ENCODE measurements at regions not wholly inside any gene's neighbourhood (a gene's known extent, or its start where the extent isn't known, plus 50 kb on each side); places are given as distances from the start of the nearest gene placed in this dataset.

- no TSS peak for BruUV-seq (replicated peaks)
- Histone ChIP-seq H3K9ac (ENCODE audit: control insufficient read depth, insufficient read depth, low read length) (no peak overlapping the region), H4K20me1 (ENCODE audit: control insufficient read depth, insufficient read depth) (no peaks in the 10 kb centered on the region), H3K27ac (ENCODE audit: control insufficient read depth, insufficient read depth) (no peak overlapping the region), H3K4me1 (ENCODE audit: control insufficient read depth, insufficient read depth, low read length) (no peaks in the 10 kb centered on the region), H2AFZ (ENCODE audit: control insufficient read depth, low read depth, low read length) (no peak overlapping the region), H3K79me2 (ENCODE audit: control insufficient read depth, insufficient read depth, low read length) (no peaks in the 10 kb centered on the region), H3K9me3 (replicated peaks; ENCODE audit: control insufficient read depth, insufficient read depth, low read length) (no peaks in the 10 kb centered on the region), H3K27me3 (replicated peaks in 1 of 2; ENCODE audit: control insufficient read depth in 2 of 2, insufficient read depth in 2 of 2, low read length in 1 of 2) (no peaks in the 10 kb centered on the region), H3K4me3 (no peak overlapping the region), H3K36me3 (ENCODE audit: control insufficient read depth in 2 of 2, insufficient read depth in 2 of 2, low read length in 1 of 2) (no peaks in the 10 kb centered on the region), H3K4me2 (ENCODE audit: control insufficient read depth, insufficient read depth) (no peak overlapping the region)
- DNase-seq (ENCODE audit: low read depth, low spot score) (no peak), ATAC-seq (no peak), FAIRE-seq (peak; percentile 23)
- ChIA-PET POLR2A (no interaction called here), RAD21 (ENCODE audit: unreplicated experiment) (interaction anchor here (0.8 kb wide), 1 partner anchor 16 kb away, joined by 3 read pairs; no protein-coding TSS in a partner anchor), SMC1A (ENCODE audit: uncharacterized antibody, unreplicated experiment) (interaction anchor here (1.1 to 1.5 kb wide), 2 partner anchors 17 to 51 kb away, joined by 3 to 4 read pairs; no protein-coding TSS in a partner anchor), CTCF (interaction anchor here (0.7 to 1.4 kb wide), 4 partner anchors 11 to 365 kb away, joined by 3 read pairs; no protein-coding TSS in a partner anchor)
- intact Hi-C loops (cut with micrococcal nuclease; ENCODE audit: unreplicated experiment), result no loop called here
- 25% methylated on average over 4 of the region's 4 CpGs for WGBS (ENCODE audit: insufficient coverage, insufficient replicate concordance, low lambda C conversion rate, missing lambda C conversion rate)
- in situ Hi-C loops (cut with MboI), result no loop called here
- TF ChIP-seq TCF7 (IDR thresholded peaks at IDR 0.05; ENCODE audit: borderline replicate concordance) (no peak), REST (IDR thresholded peaks at IDR 0.05; ENCODE audit: low read depth, low read length) (no peak), SMARCA5 (IDR thresholded peaks at IDR 0.05) (no peak), CUX1 (IDR thresholded peaks at IDR 0.05; ENCODE audit: insufficient replicate concordance, low read depth, low read length) (no peak), MLLT1 (IDR thresholded peaks at IDR 0.05) (no peak), E2F8 (IDR thresholded peaks at IDR 0.05; ENCODE audit: low read depth, partially characterized antibody) (no peak), SRF (IDR thresholded peaks at IDR 0.05; ENCODE audit: low read depth in 2 of 2, low read length in 2 of 2) (no peak), NBN (IDR thresholded peaks at IDR 0.05) (no peak), FOS (IDR thresholded peaks at IDR 0.05; ENCODE audit: borderline replicate concordance, extremely low read depth, insufficient read length) (no peak), SP1 (IDR thresholded peaks at IDR 0.05; ENCODE audit: low read depth, low read length) (no peak)
Observed at GRCh38 chr1:198101716-198102453, 54.9 kb upstream of the NEK7 start.
